Mammary epithelial cell (primary cell): ENCODE measurements at regions not wholly inside any gene's neighbourhood (a gene's known extent, or its start where the extent isn't known, plus 50 kb on each side); places are given as distances from the start of the nearest gene placed in this dataset.

Experiments
- EZH2 ChIP-seq: IDR thresholded peaks from 2 replicates; pipeline ENCODE4 v1.6.1; 2012; ENCODE audit warnings: low read length, inconsistent platforms, borderline replicate concordance
- TF ChIP-seq, protein P1 (sequence below), 2 donors: IDR thresholded peaks in 1 of 2; conservative IDR thresholded peaks in 1 of 2; 2 replicates each; pipeline ENCODE4 v1.5.1; 2011 to 2012; ENCODE audit warnings: inconsistent platforms in 2 of 2, low read length in 2 of 2, mild to moderate bottlenecking in 2 of 2, control low read depth in 1 of 2, low read depth in 1 of 2; ENCODE audit not compliant: insufficient read depth in 1 of 2; ENCODE audit errors: extremely low read depth in 1 of 2

DNA sequence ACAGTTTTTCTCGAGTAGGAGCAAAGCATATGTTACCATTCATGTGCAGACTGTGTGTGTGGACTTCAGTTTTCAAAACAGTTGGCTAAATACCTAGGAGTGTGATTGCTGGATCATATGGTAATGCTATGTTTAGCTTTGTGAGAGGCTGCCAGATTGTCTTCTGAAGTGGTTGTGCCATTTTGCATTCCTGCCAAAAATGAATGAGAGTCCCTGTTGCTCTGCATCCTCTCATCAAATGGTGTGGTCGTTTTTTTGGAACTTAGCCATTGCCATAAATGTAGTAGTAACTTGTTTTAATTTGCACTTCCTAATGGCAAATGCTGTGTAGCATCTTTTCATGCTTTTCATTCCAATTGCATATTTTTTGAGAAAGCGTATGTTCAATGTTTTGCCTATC lies 77.2 kb upstream of the NDN start:
- TF ChIP-seq, protein P1, sequence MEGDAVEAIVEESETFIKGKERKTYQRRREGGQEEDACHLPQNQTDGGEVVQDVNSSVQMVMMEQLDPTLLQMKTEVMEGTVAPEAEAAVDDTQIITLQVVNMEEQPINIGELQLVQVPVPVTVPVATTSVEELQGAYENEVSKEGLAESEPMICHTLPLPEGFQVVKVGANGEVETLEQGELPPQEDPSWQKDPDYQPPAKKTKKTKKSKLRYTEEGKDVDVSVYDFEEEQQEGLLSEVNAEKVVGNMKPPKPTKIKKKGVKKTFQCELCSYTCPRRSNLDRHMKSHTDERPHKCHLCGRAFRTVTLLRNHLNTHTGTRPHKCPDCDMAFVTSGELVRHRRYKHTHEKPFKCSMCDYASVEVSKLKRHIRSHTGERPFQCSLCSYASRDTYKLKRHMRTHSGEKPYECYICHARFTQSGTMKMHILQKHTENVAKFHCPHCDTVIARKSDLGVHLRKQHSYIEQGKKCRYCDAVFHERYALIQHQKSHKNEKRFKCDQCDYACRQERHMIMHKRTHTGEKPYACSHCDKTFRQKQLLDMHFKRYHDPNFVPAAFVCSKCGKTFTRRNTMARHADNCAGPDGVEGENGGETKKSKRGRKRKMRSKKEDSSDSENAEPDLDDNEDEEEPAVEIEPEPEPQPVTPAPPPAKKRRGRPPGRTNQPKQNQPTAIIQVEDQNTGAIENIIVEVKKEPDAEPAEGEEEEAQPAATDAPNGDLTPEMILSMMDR (conservative IDR thresholded peaks at IDR 0.05 in 1 of 2, IDR thresholded peaks at IDR 0.05 in 1 of 2; ENCODE audit: extremely low read depth in 1 of 2, insufficient read depth in 1 of 2, low read depth in 1 of 2, low read length in 2 of 2) = no peak
- no peak for TF ChIP-seq EZH2
